ENCODE measurements at regions not wholly inside any gene's neighbourhood (a gene's known extent, or its start where the extent isn't known, plus 50 kb on each side); places are given as distances from the start of the nearest gene placed in this dataset.

DNA sequence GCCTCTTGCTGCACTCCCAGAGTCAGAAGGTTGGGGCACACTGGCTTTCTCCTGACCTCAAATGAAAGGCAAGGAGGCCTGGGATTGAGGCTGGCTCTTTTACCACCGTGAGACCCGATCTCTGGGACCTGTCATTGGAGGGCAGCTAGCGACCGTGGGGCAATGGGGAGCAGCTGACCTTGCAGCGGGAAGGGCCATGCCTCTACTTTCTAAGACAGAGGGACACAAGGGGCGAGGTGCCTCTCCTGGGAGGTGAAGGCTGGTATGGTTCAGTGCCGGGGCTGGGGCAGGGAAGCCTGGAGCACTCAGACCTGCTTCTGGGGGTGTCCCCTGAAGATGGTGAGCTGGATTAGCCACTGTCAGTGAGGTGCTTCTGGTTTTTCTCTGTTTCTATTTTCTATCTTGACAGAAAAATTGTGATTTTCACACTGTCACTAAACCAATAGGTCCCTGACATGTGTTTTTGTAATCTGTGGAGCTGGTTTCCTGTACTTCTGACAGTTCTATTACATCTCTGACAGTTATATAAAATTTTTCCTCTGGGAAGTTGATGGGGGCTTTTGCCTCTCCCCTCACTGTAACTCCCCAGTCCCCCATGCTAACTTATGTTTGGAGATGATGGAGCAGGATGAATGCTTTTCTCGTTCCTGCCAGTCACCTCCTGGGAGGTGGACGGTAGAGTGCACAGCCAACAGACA lies 340.8 kb downstream of the RPS24 start (continued):
- TF ChIP-seq, protein P1, sequence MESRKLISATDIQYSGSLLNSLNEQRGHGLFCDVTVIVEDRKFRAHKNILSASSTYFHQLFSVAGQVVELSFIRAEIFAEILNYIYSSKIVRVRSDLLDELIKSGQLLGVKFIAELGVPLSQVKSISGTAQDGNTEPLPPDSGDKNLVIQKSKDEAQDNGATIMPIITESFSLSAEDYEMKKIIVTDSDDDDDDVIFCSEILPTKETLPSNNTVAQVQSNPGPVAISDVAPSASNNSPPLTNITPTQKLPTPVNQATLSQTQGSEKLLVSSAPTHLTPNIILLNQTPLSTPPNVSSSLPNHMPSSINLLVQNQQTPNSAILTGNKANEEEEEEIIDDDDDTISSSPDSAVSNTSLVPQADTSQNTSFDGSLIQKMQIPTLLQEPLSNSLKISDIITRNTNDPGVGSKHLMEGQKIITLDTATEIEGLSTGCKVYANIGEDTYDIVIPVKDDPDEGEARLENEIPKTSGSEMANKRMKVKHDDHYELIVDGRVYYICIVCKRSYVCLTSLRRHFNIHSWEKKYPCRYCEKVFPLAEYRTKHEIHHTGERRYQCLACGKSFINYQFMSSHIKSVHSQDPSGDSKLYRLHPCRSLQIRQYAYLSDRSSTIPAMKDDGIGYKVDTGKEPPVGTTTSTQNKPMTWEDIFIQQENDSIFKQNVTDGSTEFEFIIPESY (IDR thresholded peaks at IDR 0.05; ENCODE audit: extremely low read depth, insufficient replicate concordance, low read length) = no peak
- TF ChIP-seq, protein P2, sequence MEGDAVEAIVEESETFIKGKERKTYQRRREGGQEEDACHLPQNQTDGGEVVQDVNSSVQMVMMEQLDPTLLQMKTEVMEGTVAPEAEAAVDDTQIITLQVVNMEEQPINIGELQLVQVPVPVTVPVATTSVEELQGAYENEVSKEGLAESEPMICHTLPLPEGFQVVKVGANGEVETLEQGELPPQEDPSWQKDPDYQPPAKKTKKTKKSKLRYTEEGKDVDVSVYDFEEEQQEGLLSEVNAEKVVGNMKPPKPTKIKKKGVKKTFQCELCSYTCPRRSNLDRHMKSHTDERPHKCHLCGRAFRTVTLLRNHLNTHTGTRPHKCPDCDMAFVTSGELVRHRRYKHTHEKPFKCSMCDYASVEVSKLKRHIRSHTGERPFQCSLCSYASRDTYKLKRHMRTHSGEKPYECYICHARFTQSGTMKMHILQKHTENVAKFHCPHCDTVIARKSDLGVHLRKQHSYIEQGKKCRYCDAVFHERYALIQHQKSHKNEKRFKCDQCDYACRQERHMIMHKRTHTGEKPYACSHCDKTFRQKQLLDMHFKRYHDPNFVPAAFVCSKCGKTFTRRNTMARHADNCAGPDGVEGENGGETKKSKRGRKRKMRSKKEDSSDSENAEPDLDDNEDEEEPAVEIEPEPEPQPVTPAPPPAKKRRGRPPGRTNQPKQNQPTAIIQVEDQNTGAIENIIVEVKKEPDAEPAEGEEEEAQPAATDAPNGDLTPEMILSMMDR (IDR thresholded peaks at IDR 0.05 in 2 of 3, conservative IDR thresholded peaks at IDR 0.05 in 1 of 3; ENCODE audit: borderline replicate concordance in 1 of 3, insufficient read depth in 1 of 3, low read depth in 2 of 3, low read length in 2 of 3) = no peak

DNA sequence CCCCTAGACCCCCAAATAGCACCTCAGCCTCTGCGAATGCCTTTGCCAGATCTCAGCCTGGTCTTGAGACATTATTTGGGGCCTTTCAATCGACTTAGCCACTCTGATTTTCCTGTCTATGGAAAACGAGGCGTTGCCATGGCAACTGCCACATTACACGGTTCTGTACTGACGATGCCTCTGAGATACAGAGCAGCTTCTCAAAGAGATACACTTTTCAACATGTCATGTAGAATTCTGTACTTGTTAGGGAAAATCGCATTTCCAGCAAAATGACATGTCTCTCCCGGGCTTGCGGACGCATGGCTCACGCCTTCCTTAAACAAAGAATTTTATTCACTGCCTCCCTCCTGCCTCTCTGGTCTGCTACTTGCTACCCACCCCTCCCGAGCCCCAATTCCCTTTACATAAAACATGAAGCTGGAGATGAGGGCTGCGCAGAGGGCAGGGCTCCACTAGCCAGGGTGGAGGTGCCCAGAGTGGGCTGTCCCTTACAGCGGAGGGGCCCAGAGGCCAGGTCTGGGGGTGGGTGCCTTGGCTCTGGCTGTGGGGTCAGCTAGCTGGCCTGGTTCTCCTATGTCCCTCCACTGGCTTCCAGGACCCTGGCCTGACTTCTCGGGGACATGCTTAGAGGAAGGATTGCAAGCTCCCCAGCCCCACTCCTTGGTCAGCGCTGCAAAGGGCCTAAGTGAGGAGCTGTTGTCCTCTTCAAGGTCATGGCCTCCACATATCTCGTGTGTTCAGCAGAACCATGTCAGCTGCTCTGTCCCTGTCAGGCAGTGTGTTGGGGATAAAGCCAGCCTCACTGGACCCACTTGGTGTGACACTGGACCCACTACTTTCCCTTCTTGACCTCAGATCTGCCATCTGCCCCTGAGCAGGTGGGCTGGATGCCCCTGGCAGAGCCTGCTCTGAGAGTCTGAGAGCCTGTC lies 342.5 kb downstream of the RPS24 start:
- H4K20me1 ChIP-seq (ENCODE audit: insufficient read depth) = no peaks in the 10 kb centered on the region
- POLR2A ChIA-PET = interaction anchor here (0.6 kb wide), 1 partner anchor 62 kb away, joined by 3 read pairs; no protein-coding TSS in a partner anchor
- CTCF ChIA-PET = no interaction called here

More for the DNA sequence above, 342.5 kb downstream of the RPS24 start:
- Histone ChIP-seq H3K9me3 (ENCODE audit: control insufficient read depth in 1 of 2, insufficient read depth in 1 of 2, low read depth in 1 of 2, low read length in 2 of 2) (no peaks in the 10 kb centered on the region), H3K79me2 (ENCODE audit: insufficient read depth, low read length) (no peaks in the 10 kb centered on the region), H3K9me2 (ENCODE audit: insufficient read depth) (no peaks in the 10 kb centered on the region), H3K4me2 (ENCODE audit: low read length) (no peak overlapping the region), H2AFZ (ENCODE audit: low read depth, low read length, poor library complexity, severe bottlenecking) (no peak overlapping the region), H3K27ac (ENCODE audit: low read depth, low read length) (no peak overlapping the region), H3K9ac (ENCODE audit: low read length) (no peak overlapping the region), H3K4me1 (ENCODE audit: control insufficient read depth in 1 of 2, insufficient read depth in 2 of 2, low read length in 2 of 2) (no peaks in the 10 kb centered on the region), H3K36me3 (ENCODE audit: control insufficient read depth in 1 of 2, insufficient read depth in 2 of 2, low read length in 2 of 2) (no peaks in the 10 kb centered on the region), H3K27me3 (ENCODE audit: insufficient read depth, low read length) (peaks cover 8% of the 10 kb centered on the region; the same call in 1 of the 2 replicates), H3K4me3 (replicated peaks in 1 of 2; ENCODE audit: low read depth in 1 of 2, low read length in 2 of 2) (no peak overlapping the region)
- intact Hi-C loops (cut with micrococcal nuclease) = no loop called here
- DNase-seq (ENCODE audit: low read depth, low spot score) = no peak
- no peak for ATAC-seq
- RAD21 ChIA-PET (ENCODE audit: low non-redundant PET in 1 of 2, low total read pairs in 2 of 2, uncharacterized antibody in 2 of 2, unreplicated experiment in 2 of 2) = no interaction called here
- BruUV-seq (replicated peaks) = no TSS peak
- TF ChIP-seq, protein P3, sequence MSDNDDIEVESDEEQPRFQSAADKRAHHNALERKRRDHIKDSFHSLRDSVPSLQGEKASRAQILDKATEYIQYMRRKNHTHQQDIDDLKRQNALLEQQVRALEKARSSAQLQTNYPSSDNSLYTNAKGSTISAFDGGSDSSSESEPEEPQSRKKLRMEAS (IDR thresholded peaks at IDR 0.05) = no peak
- TF ChIP-seq EZH2 (IDR thresholded peaks at IDR 0.05) = no peak
- TF ChIP-seq CEBPB (IDR thresholded peaks at IDR 0.05; ENCODE audit: low read depth) = no peak
- no peak for TF ChIP-seq YY1 (IDR thresholded peaks at IDR 0.05; ENCODE audit: extremely low read depth, insufficient replicate concordance, low read depth, low read length)
- TF ChIP-seq, protein P1 (IDR thresholded peaks at IDR 0.05; ENCODE audit: extremely low read depth, insufficient replicate concordance, low read length) = no peak

Data from HCT116 (cell line).